ENCODE measurements at regions not wholly inside any gene's neighbourhood (a gene's known extent, or its start where the extent isn't known, plus 50 kb on each side); places are given as distances from the start of the nearest gene placed in this dataset.
"Not testable (repeated sequence)": the region's sequence is repeated elsewhere in the genome, so short reads cannot be mapped to it uniquely, and the experiment has no call there.

DNA sequence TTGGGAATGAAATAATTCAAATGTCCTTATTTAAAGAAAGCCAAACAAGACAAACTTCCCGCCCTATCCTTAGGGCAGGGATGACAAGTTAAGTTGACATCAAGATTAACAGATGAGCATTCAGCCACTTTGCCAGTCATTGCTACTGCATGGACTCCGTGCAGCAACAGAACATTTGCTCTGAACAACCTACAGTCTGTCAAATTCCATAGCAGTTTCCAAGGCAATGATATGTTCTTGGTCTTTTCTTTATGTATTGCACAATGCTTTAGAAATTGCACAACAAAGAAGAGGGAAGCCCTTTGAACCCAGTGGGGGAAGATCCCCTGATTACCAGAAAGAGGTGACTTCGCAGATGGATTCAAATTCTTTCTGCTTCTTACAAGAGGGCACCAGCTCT lies 269.8 kb downstream of the BCAT1 start:
- DNase-seq: no peak
- intact Hi-C loops (cut with DNase I): no loop called here

- no peak for DNase-seq
- intact Hi-C loops (cut with DNase I): no loop called here
These were observed 270.5 kb downstream of the BCAT1 start for GRCh38 chr12:24678436-24678835.

- intact Hi-C loops (cut with DNase I): no loop called here
- DNase-seq: no peak
These were observed 280.3 kb downstream of the BCAT1 start for GRCh38 chr12:24668563-24668962.

GRCh38 chr12:24664161-24664880 lies 284.6 kb downstream of the BCAT1 start:
- intact Hi-C loops (cut with DNase I): no loop called here
- DNase-seq: no peak

- DNase-seq: peak in 4 of 10 donors; percentile 14 to 87 (median 54)
These were observed 287.2 kb downstream of the BCAT1 start for GRCh38 chr12:24661657-24662096.

DNA sequence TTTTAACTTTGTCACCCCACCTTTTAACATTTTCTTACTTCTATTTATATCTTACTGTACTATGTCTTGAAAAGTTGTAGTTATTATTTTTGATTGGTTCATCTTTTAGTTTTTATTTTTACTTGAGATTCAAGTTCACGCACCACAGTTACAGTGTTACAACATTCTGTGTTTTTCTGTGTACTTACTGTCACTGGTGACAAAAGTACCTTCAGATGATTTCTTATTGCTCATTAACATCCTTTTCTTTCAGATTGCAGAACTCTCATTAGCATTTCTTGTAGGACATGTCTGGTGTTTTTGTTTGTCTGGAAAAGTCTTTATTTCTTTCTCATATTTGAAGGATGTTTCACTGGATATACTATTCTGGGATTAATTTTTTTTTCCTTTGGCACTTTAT lies 289.9 kb downstream of the BCAT1 start:
- DNase-seq: no peak
- intact Hi-C loops (cut with DNase I): no loop called here

More at GRCh38 chr12:24661657-24662096, 287.2 kb downstream of the BCAT1 start:
- intact Hi-C loops (cut with DNase I): no loop called here

GRCh38 chr12:24654344-24654743 lies 294.6 kb downstream of the BCAT1 start:
- peak in 1 of 10 donors; percentile 61 for DNase-seq
- intact Hi-C loops (cut with DNase I): not testable (repeated sequence)

- DNase-seq: no peak
- intact Hi-C loops (cut with DNase I): no loop called here
These were observed 299.3 kb downstream of the BCAT1 start for GRCh38 chr12:24649634-24650033.

DNA sequence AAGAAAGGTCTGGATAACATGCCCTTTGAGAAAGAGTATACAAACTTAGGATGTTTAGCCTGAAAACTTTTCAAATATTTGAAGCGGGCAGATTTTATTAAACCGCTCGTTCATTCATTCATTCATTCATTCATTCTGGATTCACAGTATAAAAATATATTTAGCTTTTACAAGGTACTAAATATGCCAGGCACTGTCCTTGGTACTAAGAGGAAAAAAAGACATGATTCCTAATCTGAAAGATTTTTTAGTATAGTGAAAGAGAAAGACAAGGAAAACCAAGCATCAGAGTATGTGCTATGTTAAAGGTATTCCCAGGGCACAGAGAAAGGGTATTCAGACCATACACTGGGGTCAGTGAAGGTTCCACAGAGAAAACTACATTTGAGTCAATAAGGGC lies 299.7 kb downstream of the BCAT1 start:
- DNase-seq: no peak
- intact Hi-C loops (cut with DNase I): no loop called here

DNA sequence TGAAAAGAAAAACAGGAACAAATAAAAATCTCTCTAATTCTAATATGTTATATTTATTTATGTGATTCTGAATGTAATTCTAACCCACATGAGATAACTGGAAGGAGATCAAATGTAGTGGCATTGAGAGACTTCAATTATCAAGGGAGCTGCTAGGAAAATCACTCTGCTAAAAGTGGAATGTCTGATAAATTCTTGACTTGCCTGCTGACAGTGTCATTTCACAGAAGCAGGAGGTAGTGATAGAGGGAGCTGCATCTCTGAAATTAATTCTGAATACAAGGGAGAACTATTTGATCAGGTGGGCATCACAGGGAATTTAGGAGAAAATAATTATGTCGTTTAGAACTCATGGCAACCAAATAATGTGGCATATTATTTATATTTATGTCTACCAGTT lies 303.6 kb downstream of the BCAT1 start:
- no peak for DNase-seq
- intact Hi-C loops (cut with DNase I): no loop called here

DNA sequence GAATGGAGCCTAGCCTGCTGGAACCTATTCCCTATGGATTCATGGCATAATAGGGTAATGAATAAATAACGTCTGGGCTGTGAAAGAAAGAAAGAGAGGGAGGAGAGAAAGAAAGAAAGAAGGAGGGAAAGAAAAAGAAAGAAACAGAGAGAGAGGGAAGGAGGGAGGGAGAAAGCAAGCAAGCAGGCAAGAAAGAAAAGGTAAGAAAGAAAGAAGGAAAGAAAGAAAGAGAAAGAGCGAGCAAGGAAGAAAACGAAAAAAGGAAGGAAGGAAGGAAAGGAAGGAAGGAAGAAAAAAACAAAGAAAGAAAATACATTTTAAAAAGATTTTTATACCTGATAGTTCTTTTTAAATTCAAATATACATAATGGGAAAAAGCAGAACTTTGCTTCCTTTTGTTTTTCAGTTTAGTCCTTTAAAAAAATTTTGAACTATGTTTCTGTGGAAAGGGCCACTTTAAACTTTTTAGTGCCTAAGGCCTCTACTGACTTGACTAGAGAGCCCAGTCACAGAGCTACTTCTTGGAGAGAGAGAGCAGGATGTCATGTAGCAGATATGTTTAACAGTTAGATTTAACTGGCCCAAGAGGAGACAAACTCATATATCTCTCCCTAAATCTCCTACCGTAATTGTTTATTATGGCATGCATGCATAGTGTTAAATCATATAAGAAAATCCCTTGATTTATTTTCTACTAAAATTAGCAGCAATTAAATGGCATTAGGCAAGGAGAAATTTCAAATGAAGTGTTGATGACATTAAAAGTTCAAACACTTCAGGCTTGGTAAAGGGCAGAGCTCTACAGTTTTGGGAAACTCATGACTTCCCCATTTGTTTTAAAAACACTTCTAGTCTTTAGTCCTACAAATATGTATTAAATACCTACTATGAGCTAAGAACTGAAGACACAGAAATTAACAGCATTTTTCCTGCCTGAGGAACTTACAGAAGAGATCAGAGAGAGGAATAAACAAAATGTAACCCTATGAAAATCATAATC lies 305.5 kb downstream of the BCAT1 start:
- DNase-seq: no peak
- intact Hi-C loops (cut with DNase I): no loop called here

DNA sequence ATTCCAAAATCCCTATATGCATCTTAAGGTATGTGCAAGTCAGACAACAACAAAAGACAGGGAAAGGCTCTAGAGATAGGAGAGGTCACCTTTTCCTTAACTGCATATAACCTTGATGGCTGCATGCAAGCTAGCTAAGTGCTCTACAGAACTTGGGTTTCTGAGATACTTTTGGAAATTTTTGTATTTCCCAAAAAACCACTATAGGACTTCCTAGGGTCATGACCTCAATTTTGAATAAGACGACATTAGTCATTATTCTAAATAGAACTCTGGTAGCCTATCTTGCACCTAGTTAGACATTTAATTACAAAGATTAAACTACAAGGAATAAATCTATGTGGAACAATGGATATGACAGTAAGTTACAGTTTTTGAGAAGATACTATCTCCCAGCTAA lies 309.3 kb downstream of the BCAT1 start:
- no peak for DNase-seq
- intact Hi-C loops (cut with DNase I): no loop called here

GRCh38 chr12:24632466-24632865 lies 316.4 kb downstream of the BCAT1 start:
- no peak for DNase-seq
- intact Hi-C loops (cut with DNase I): no loop called here

DNA sequence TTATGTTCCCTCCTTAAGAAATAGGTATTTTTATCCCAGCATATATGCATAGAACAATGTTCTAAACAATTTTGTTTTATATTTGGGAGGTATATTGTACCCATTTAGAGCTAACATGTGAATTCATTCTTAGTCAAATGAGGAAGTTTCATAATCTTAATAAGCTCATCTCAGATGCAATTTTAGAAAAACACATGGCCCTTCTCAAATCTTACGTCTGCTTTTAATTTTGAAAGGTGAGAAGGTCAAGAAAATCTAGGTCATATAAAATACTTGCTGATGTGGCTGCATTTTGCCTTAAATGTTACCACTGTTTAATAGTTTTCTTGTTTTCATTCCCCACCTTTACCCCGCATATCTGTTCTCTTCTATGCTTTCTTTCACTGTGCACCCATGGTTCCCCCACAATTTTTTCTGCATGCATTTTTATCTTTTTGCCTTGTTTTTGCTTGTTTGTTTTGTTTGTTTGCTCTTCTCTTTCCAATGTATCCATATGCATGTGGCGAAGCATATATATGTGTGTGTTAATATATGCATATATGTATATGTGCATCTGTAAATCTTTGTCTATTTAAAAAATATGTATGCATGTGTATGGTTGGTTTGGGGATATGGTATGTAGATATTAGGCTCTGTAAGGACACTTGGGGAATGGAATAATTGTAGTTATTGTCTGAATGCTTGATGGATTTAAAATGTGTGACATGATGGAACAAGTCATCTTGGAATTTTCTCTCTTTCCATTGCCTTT lies 317.1 kb downstream of the BCAT1 start:
- intact Hi-C loops (cut with DNase I): no loop called here
- DNase-seq: no peak

- intact Hi-C loops (cut with DNase I): no loop called here
- DNase-seq: no peak
These were observed 318.0 kb downstream of the BCAT1 start for GRCh38 chr12:24630856-24631255.

- no peak for DNase-seq
- intact Hi-C loops (cut with DNase I): no loop called here
These were observed 318.5 kb downstream of the BCAT1 start for GRCh38 chr12:24630446-24630845.

GRCh38 chr12:24625103-24625502 lies 323.8 kb downstream of the BCAT1 start:
- DNase-seq: peak in 1 of 10 donors; percentile 69
- intact Hi-C loops (cut with DNase I): no loop called here

GRCh38 chr12:24619954-24620353 lies 328.9 kb downstream of the BCAT1 start:
- DNase-seq; intact Hi-C loops (cut with DNase I): not testable (repeated sequence)

- no peak for DNase-seq
- intact Hi-C loops (cut with DNase I): no loop called here
These were observed 331.4 kb downstream of the BCAT1 start for GRCh38 chr12:24617471-24617870.

GRCh38 chr12:24615967-24616411 lies 332.9 kb downstream of the BCAT1 start:
- intact Hi-C loops (cut with DNase I): no loop called here
- DNase-seq: no peak
